DND-41 (cell line): ENCODE measurements at regions not wholly inside any gene's neighbourhood (a gene's known extent, or its start where the extent isn't known, plus 50 kb on each side); places are given as distances from the start of the nearest gene placed in this dataset.

Experiments
- CTCF ChIP-seq: IDR thresholded peaks from 2 replicates; pipeline ENCODE4 v1.5.1; 2012; ENCODE audit warnings: borderline replicate concordance, low read length, moderate library complexity, mild to moderate bottlenecking; ENCODE audit not compliant: poor library complexity, severe bottlenecking; ENCODE audit errors: extremely low read depth
- EZH2 ChIP-seq: IDR thresholded peaks from 3 replicates; pipeline ENCODE4 v1.6.1; 2012; ENCODE audit warnings: borderline replicate concordance, low read depth, mild to moderate bottlenecking, moderate library complexity, low read length, inconsistent platforms; ENCODE audit not compliant: severe bottlenecking

DNA sequence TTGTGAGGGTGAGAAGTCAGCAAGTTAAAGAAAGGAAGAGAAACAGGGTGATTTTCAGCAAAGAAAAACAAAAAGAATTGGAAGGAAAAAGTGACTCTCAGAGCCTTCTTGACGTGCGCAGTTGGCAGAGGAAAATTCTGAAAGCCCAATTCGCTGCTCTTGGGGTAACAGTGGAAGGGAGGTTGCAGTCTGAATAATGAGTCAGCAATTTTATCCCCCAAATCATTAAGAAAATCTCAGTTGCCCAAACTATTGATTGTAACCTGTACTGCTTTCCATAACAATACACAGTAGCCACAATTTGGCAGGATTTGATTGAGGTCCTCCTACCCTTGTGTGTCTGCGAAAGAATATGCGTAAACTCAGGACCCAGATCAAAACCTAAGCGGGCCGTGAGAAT is 309.1 kb downstream of the EMP1 start:
- TF ChIP-seq CTCF (no peak), EZH2 (no peak)
